K562 (cell line): ENCODE measurements at regions not wholly inside any gene's neighbourhood (a gene's known extent, or its start where the extent isn't known, plus 50 kb on each side); places are given as distances from the start of the nearest gene placed in this dataset.

Source experiments
- ATAC-seq: fragments of 200-7000 bp; cut with Tn5 transposase; 3 replicates; pipeline ENCODE4 v1.9.1; 2020; ENCODE audit warnings: moderate library complexity
- BruUV-seq: library from RNA; stranded (reverse); fragments of 400-500 nt; replicated peaks from 2 replicates; lab custom pipeline; 2021; lab: Mats Ljungman, UMichigan
- CTCF ChIA-PET: fragments of 300-600 bp; formaldehyde crosslinking; extraction: SDS; loops from one replicate; lab custom pipeline; 2021; ENCODE audit warnings: low intra/inter-chr PET ratio; lab: Yijun Ruan, JAX
- POLR2A ChIA-PET: fragments of 300-600, 350-650 bp; sonication (Branson Sonifier 250); formaldehyde crosslinking; extraction: SDS; loops from one replicate; lab custom pipeline; 2021; ENCODE audit warnings: antibody characterized with exemption, inconsistent platforms; lab: Yijun Ruan, JAX
- DNase-seq, 4 experiments: peaks; one replicate each; pipeline versions ENCODE4 v3.0.0 to v3.0.0-alpha.2; 2011 to 2018; ENCODE audit warnings: low spot score in 3 of 4, mixed read lengths in 3 of 4; ENCODE audit errors: extremely low read depth in 1 of 4
- FAIRE-seq: peaks from 2 replicates; lab custom pipeline; 2011; peaks lifted over from hg19 to GRCh38; lab: Jason Lieb, UNC
- H2AFZ ChIP-seq: 2 replicates; pipeline ENCODE4 v1.6.0; 2011; ENCODE audit warnings: low read depth, low read length, control low read depth, inconsistent platforms
- H3K27ac ChIP-seq: fragments of 200-600 bp; 3 replicates; pipeline ENCODE4 v1.8.0; 2011; ENCODE audit warnings: low read depth, mild to moderate bottlenecking, control low read depth, inconsistent platforms, low read length, moderate library complexity, mixed read lengths; ENCODE audit errors: extremely low read depth
- H3K27me3 ChIP-seq, 2 experiments: fragments of 300-600 bp in 1 of 2; 2 replicates in 1 of 2; 3 replicates in 1 of 2; pipeline versions ENCODE4 v1.6.0 to v1.8.0; 2011; ENCODE audit warnings: inconsistent platforms in 2 of 2, low read length in 2 of 2, mild to moderate bottlenecking in 1 of 2, mixed read lengths in 1 of 2, moderate library complexity in 1 of 2; ENCODE audit not compliant: control insufficient read depth in 2 of 2, insufficient read depth in 2 of 2
- H3K36me3 ChIP-seq: fragments of 300-600 bp; 3 replicates; pipeline ENCODE4 v1.8.0; 2011; ENCODE audit warnings: mild to moderate bottlenecking, low read length, inconsistent platforms; ENCODE audit not compliant: control insufficient read depth, insufficient read depth
- H3K4me1 ChIP-seq, 2 experiments: fragments of 200-600 bp in 1 of 2; replicated peaks in 1 of 2; 2 replicates in 1 of 2; 3 replicates in 1 of 2; pipeline versions ENCODE4 v1.5.1 to v1.8.0; 2011; ENCODE audit warnings: inconsistent platforms in 2 of 2, low read length in 2 of 2, mild to moderate bottlenecking in 1 of 2, mixed read lengths in 1 of 2, moderate library complexity in 1 of 2; ENCODE audit not compliant: control insufficient read depth in 2 of 2, insufficient read depth in 2 of 2
- H3K4me2 ChIP-seq: 2 replicates; pipeline ENCODE4 v1.6.1; 2011; ENCODE audit warnings: low read length, control low read depth, inconsistent platforms, mixed read lengths; ENCODE audit not compliant: insufficient read depth
- H3K4me3 ChIP-seq: fragments of 200-600 bp; sonication (generic), shearing (Covaris generic); 2 replicates; pipeline ENCODE4 v1.5.1; 2016; ENCODE audit warnings: control low read depth, inconsistent platforms
- H3K79me2 ChIP-seq: fragments of 200-600 bp; 3 replicates; pipeline ENCODE4 v1.8.0; 2011; ENCODE audit warnings: low read length, inconsistent platforms; ENCODE audit not compliant: control insufficient read depth, insufficient read depth
- H3K9ac ChIP-seq, 2 experiments: 2 replicates each; pipeline versions ENCODE4 v1.6.0 to v1.6.1; 2011; ENCODE audit warnings: low read depth in 2 of 2, low read length in 2 of 2, control low read depth in 1 of 2, inconsistent platforms in 1 of 2, mild to moderate bottlenecking in 1 of 2, mixed read lengths in 1 of 2; ENCODE audit not compliant: insufficient read depth in 1 of 2
- H3K9me1 ChIP-seq: one replicate; pipeline ENCODE4 v1.6.0; 2011; ENCODE audit warnings: inconsistent platforms, mild to moderate bottlenecking, low read length, moderate library complexity; ENCODE audit not compliant: control insufficient read depth, insufficient read depth
- H3K9me3 ChIP-seq: replicated peaks from 2 replicates; pipeline ENCODE4 v1.5.1; 2011; ENCODE audit warnings: low read depth, low read length, inconsistent platforms; ENCODE audit not compliant: control insufficient read depth, insufficient read depth
- H4K20me1 ChIP-seq: replicated peaks from 2 replicates; pipeline ENCODE4 v1.6.1; 2011; ENCODE audit warnings: low read length, inconsistent platforms, mixed read lengths; ENCODE audit not compliant: control insufficient read depth, insufficient read depth
- FOXJ2 ChIP-seq: fragments of 200-800 bp; sonication (Bioruptor generic); IDR thresholded peaks from 2 replicates; pipeline ENCODE4 v1.6.1; 2016; ENCODE audit warnings: missing genetic modification characterization, missing compliant biosample characterization
- HMG20A ChIP-seq: fragments of 450-650 bp; formaldehyde crosslinking; conservative IDR thresholded peaks from 2 replicates; pipeline ENCODE4 v1.4.0; 2020; ENCODE audit warnings: mild to moderate bottlenecking, mixed read lengths
- MCM5 ChIP-seq: fragments of 450-650 bp; IDR thresholded peaks from 2 replicates; pipeline ENCODE4 v1.6.1; 2016; ENCODE audit warnings: low read depth
- NUFIP1 ChIP-seq: fragments of 450-650 bp; IDR thresholded peaks from 2 replicates; pipeline ENCODE4 v1.6.1; 2018; ENCODE audit not compliant: partially characterized antibody
- POLR2AphosphoS5 ChIP-seq: IDR thresholded peaks from 2 replicates; pipeline ENCODE4 v1.6.1; 2011; ENCODE audit warnings: mild to moderate bottlenecking, low read depth, low read length, moderate library complexity; ENCODE audit not compliant: control insufficient read depth, insufficient read depth
- SNIP1 ChIP-seq: fragments of 450-650 bp; IDR thresholded peaks from 2 replicates; pipeline ENCODE4 v1.7.1; 2017; ENCODE audit warnings: low read depth, mild to moderate bottlenecking
- SP1 ChIP-seq: sonication (generic); formaldehyde crosslinking; IDR thresholded peaks from 2 replicates; pipeline ENCODE4 v1.8.1; 2022; ENCODE audit warnings: mild to moderate bottlenecking, missing genetic modification reagents
- SRSF7 ChIP-seq: fragments of 200-400 bp; formaldehyde crosslinking; optimal IDR thresholded peaks from 2 replicates; pipeline ENCODE3; 2017; ENCODE audit warnings: mild to moderate bottlenecking, low read depth, low read length
- TRIM24 ChIP-seq, 2 experiments: fragments of 450-650 bp; IDR thresholded peaks; 2 replicates each; pipeline ENCODE4 v1.6.1; 2016
- WHSC1 ChIP-seq: IDR thresholded peaks from one replicate; pipeline ENCODE4 v1.6.1; 2012; ENCODE audit warnings: low read length, control low read depth, inconsistent platforms
- YBX1 ChIP-seq: fragments of 450-650 bp; IDR thresholded peaks from 2 replicates; pipeline ENCODE4 v1.7.1; 2016; ENCODE audit warnings: mild to moderate bottlenecking
- ZNF124 ChIP-seq: sonication (generic); formaldehyde crosslinking; IDR thresholded peaks from 2 replicates; pipeline ENCODE4 v1.8.1; 2022; ENCODE audit warnings: missing genetic modification reagents
- ZNF140 ChIP-seq: fragments of 250-450 bp; sonication (Bioruptor Pico); IDR thresholded peaks from 2 replicates; pipeline ENCODE4 v1.8.0; 2021; ENCODE audit warnings: moderate library complexity, mild to moderate bottlenecking, inconsistent platforms
- ZNF830 ChIP-seq: fragments of 250-450 bp; sonication (Bioruptor Pico); IDR thresholded peaks from 2 replicates; pipeline ENCODE4 v1.5.0; 2021; ENCODE audit warnings: mild to moderate bottlenecking
- WGBS: fragments of 100-300 bp; shearing (Covaris generic); methylation state at CpG from one replicate; pipeline ENCODE4 v1.1.6; 2016; ENCODE audit warnings: low coverage, mixed read lengths; ENCODE audit not compliant: insufficient coverage; ENCODE audit errors: missing lambda C conversion rate; 5-methylcytosine and 5-hydroxymethylcytosine counted together
- in situ Hi-C: fragments of 300-500 bp; cut with MboI; formaldehyde crosslinking; loops from 4 replicates; pipeline ENCODE4 v1.15.0; 2018; ENCODE audit warnings: inconsistent platforms, mixed read lengths
- intact Hi-C: fragments of 100-400 bp; cut with micrococcal nuclease; formaldehyde crosslinking; loops from 2 replicates; pipeline ENCODE4 v1.14.2; 2022
- TF ChIP-seq, protein P1 (sequence below): fragments of 250-450 bp; sonication (Bioruptor Pico); IDR thresholded peaks from 2 replicates; pipeline ENCODE4 v1.4.0; 2020; ENCODE audit warnings: mild to moderate bottlenecking, moderate library complexity
- TF ChIP-seq, protein P2 (sequence below): IDR thresholded peaks from 2 replicates; pipeline ENCODE4 v1.6.1; 2012; ENCODE audit warnings: low read depth, low read length, improper control_type of control experiment, borderline replicate concordance
- TF ChIP-seq, protein P3 (sequence below): fragments of 450-650 bp; IDR thresholded peaks from 2 replicates; pipeline ENCODE4 v1.6.1; 2018; ENCODE audit not compliant: partially characterized antibody

DNA sequence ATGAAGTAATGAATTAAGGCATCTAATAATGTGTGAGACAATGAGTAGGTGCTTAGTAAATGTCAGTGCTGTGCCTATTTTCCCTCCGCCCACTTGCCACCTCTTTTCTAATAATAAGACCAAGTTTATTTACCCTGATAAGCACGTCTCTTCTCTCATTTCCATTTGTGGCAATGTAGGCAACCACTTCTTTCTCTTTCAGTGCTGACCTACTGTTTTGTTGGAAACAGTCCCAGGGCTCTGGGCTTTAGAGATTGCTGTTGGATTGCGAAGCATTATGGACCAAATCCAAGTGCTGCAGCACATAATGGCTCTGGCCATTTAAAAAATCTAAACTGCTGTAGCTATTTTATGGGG lies 141.3 kb upstream of the PLEKHG7 start:
- ChIA-PET CTCF (no interaction called here), POLR2A (interaction anchor here (0.6 kb wide), 1 partner anchor 393 kb away, joined by 3 read pairs; no protein-coding TSS in a partner anchor)
- Histone ChIP-seq H3K79me2 (no peaks in the 10 kb centered on the region), H3K9me3 (no peaks in the 10 kb centered on the region), H3K9me1 (no peaks in the 10 kb centered on the region), H3K27me3 (no peaks in the 10 kb centered on the region), H3K9ac (no peak overlapping the region), H3K36me3 (no peaks in the 10 kb centered on the region), H3K4me2 (no peak overlapping the region), H3K27ac (no peak overlapping the region), H3K4me1 (no peaks in the 10 kb centered on the region), H4K20me1 (no peaks in the 10 kb centered on the region), H2AFZ (no peak overlapping the region), H3K4me3 (no peak overlapping the region)
- 8% methylated on average over 3 of the region's 3 CpGs for WGBS
- peak; percentile 33; the same call in 2 of the 3 replicates for ATAC-seq
- FAIRE-seq: no peak
- intact Hi-C loops: no loop called here
- DNase-seq: peak in 1 of 4 experiments; percentile 30
- in situ Hi-C loops: loop anchor here (25.0 kb wide), 1 partner anchor 749 kb away; no protein-coding TSS in a partner anchor
- BruUV-seq: no TSS peak
- TF ChIP-seq MCM5 (no peak), SP1 (CRISPR knock-in tag) (no peak), YBX1 (no peak), ZNF830 (CRISPR knock-in tag) (no peak), POLR2AphosphoS5 (no peak), FOXJ2 (peak; percentile 86), ZNF140 (no peak), SRSF7 (no peak), TRIM24 (IDR thresholded peaks at IDR 0.05) (peak in 1 of 2 experiments; percentile 21; a peak in 1 of 4 replicates), SNIP1 (no peak), WHSC1 (no peak), HMG20A (CRISPR knock-in tag) (no peak), ZNF124 (CRISPR knock-in tag) (no peak), NUFIP1 (no peak)
- TF ChIP-seq, protein P1, sequence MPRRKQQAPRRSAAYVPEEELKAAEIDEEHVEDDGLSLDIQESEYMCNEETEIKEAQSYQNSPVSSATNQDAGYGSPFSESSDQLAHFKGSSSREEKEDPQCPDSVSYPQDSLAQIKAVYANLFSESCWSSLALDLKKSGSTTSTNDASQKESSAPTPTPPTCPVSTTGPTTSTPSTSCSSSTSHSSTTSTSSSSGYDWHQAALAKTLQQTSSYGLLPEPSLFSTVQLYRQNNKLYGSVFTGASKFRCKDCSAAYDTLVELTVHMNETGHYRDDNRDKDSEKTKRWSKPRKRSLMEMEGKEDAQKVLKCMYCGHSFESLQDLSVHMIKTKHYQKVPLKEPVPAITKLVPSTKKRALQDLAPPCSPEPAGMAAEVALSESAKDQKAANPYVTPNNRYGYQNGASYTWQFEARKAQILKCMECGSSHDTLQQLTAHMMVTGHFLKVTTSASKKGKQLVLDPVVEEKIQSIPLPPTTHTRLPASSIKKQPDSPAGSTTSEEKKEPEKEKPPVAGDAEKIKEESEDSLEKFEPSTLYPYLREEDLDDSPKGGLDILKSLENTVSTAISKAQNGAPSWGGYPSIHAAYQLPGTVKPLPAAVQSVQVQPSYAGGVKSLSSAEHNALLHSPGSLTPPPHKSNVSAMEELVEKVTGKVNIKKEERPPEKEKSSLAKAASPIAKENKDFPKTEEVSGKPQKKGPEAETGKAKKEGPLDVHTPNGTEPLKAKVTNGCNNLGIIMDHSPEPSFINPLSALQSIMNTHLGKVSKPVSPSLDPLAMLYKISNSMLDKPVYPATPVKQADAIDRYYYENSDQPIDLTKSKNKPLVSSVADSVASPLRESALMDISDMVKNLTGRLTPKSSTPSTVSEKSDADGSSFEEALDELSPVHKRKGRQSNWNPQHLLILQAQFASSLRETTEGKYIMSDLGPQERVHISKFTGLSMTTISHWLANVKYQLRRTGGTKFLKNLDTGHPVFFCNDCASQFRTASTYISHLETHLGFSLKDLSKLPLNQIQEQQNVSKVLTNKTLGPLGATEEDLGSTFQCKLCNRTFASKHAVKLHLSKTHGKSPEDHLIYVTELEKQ (CRISPR knock-in tag): no peak
- TF ChIP-seq, protein P2, sequence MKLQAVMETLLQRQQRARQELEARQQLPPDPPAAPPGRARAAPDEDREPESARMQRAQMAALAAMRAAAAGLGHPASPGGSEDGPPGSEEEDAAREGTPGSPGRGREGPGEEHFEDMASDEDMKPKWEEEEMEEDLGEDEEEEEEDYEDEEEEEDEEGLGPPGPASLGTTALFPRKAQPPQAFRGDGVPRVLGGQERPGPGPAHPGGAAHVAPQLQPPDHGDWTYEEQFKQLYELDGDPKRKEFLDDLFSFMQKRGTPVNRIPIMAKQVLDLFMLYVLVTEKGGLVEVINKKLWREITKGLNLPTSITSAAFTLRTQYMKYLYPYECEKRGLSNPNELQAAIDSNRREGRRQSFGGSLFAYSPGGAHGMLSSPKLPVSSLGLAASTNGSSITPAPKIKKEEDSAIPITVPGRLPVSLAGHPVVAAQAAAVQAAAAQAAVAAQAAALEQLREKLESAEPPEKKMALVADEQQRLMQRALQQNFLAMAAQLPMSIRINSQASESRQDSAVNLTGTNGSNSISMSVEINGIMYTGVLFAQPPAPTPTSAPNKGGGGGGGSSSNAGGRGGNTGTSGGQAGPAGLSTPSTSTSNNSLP: no peak
- TF ChIP-seq, protein P3, sequence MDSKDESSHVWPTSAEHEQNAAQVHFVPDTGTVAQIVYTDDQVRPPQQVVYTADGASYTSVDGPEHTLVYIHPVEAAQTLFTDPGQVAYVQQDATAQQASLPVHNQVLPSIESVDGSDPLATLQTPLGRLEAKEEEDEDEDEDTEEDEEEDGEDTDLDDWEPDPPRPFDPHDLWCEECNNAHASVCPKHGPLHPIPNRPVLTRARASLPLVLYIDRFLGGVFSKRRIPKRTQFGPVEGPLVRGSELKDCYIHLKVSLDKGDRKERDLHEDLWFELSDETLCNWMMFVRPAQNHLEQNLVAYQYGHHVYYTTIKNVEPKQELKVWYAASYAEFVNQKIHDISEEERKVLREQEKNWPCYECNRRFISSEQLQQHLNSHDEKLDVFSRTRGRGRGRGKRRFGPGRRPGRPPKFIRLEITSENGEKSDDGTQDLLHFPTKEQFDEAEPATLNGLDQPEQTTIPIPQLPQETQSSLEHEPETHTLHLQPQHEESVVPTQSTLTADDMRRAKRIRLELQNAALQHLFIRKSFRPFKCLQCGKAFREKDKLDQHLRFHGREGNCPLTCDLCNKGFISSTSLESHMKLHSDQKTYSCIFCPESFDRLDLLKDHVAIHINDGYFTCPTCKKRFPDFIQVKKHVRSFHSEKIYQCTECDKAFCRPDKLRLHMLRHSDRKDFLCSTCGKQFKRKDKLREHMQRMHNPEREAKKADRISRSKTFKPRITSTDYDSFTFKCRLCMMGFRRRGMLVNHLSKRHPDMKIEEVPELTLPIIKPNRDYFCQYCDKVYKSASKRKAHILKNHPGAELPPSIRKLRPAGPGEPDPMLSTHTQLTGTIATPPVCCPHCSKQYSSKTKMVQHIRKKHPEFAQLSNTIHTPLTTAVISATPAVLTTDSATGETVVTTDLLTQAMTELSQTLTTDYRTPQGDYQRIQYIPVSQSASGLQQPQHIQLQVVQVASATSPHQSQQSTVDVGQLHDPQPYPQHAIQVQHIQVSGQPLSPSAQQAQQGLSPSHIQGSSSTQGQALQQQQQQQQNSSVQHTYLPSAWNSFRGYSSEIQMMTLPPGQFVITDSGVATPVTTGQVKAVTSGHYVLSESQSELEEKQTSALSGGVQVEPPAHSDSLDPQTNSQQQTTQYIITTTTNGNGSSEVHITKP: no peak
